MCF 10A (cell line): ENCODE measurements at regions not wholly inside any gene's neighbourhood (a gene's known extent, or its start where the extent isn't known, plus 50 kb on each side); places are given as distances from the start of the nearest gene placed in this dataset.

Experiments used
- BruUV-seq: library from RNA; stranded (reverse); fragments of 400-500 nt; replicated peaks from 2 replicates; lab custom pipeline; 2021; lab: Mats Ljungman, UMichigan
- CTCF ChIA-PET: fragments of 300-600 bp; sonication (Branson Sonifier 250); formaldehyde crosslinking; extraction: SDS; loops from one replicate; lab custom pipeline; 2021; ENCODE audit warnings: antibody characterized with exemption, inconsistent platforms; lab: Yijun Ruan, JAX
- POLR2A ChIA-PET: fragments of 300-600, 350-650 bp; sonication (Branson Sonifier 250); formaldehyde crosslinking; extraction: SDS; loops from one replicate; lab custom pipeline; 2020; ENCODE audit warnings: antibody characterized with exemption, inconsistent platforms; lab: Yijun Ruan, JAX
- DNase-seq: peaks from one replicate; pipeline ENCODE4 v3.0.0-alpha.2; 2018; ENCODE audit not compliant: unreplicated experiment
- H3K27ac Mint-ChIP-seq: one replicate; pipeline ENCODE4 v1.8.0; 2022; ENCODE audit warnings: mild to moderate bottlenecking, low read depth, mixed read lengths; ENCODE audit not compliant: unreplicated experiment
- H3K27me3 Mint-ChIP-seq: one replicate; pipeline ENCODE4 v1.8.0; 2022; ENCODE audit warnings: mixed read lengths; ENCODE audit not compliant: insufficient read depth, unreplicated experiment
- H3K36me3 Mint-ChIP-seq: one replicate; pipeline ENCODE4 v1.8.0; 2022; ENCODE audit warnings: mild to moderate bottlenecking, moderate library complexity, mixed read lengths; ENCODE audit not compliant: insufficient read depth, unreplicated experiment
- H3K4me1 Mint-ChIP-seq: one replicate; pipeline ENCODE4 v1.8.0; 2022; ENCODE audit warnings: mixed read lengths; ENCODE audit not compliant: insufficient read depth, unreplicated experiment
- H3K4me3 Mint-ChIP-seq: one replicate; pipeline ENCODE4 v1.8.0; 2022; ENCODE audit warnings: mild to moderate bottlenecking, moderate library complexity, mixed read lengths; ENCODE audit not compliant: unreplicated experiment
- H3K9me3 Mint-ChIP-seq: one replicate; pipeline ENCODE4 v1.8.0; 2022; ENCODE audit warnings: mixed read lengths; ENCODE audit not compliant: unreplicated experiment
- intact Hi-C: fragments of 100-400 bp; cut with micrococcal nuclease; formaldehyde crosslinking; loops from 2 replicates; pipeline ENCODE4 v1.14.1; 2022
- TF ChIP-seq, protein P1 (sequence below): fragments of 200-600 bp; IDR thresholded peaks from one replicate; pipeline ENCODE4 v1.8.0; 2022; ENCODE audit warnings: antibody characterized with exemption, mild to moderate bottlenecking; ENCODE audit not compliant: unreplicated experiment

DNA sequence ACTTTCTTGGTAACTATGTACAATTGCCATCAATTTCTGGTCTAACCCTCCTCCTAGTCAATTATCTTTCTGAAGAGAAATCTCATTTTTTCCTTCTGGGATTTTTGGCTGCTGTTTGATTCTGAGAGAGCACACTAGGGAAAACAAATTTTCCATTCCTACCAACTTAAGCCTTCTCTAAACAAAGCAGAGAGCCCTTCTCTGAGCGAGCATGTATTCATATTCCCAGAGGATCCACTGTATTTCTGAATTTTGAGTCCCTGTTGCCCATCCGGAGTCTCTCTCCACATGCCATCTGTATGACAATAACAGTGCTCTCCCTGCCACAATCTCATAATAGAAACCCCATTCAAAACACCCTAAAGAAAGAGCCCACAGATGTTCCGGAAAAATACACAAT lies 78.5 kb downstream of the MAIP1 start:
- DNase-seq, result no peak
- no peaks in the 10 kb centered on the region for H3K9me3 Mint-ChIP-seq
- no TSS peak for BruUV-seq
- TF ChIP-seq, protein P1, sequence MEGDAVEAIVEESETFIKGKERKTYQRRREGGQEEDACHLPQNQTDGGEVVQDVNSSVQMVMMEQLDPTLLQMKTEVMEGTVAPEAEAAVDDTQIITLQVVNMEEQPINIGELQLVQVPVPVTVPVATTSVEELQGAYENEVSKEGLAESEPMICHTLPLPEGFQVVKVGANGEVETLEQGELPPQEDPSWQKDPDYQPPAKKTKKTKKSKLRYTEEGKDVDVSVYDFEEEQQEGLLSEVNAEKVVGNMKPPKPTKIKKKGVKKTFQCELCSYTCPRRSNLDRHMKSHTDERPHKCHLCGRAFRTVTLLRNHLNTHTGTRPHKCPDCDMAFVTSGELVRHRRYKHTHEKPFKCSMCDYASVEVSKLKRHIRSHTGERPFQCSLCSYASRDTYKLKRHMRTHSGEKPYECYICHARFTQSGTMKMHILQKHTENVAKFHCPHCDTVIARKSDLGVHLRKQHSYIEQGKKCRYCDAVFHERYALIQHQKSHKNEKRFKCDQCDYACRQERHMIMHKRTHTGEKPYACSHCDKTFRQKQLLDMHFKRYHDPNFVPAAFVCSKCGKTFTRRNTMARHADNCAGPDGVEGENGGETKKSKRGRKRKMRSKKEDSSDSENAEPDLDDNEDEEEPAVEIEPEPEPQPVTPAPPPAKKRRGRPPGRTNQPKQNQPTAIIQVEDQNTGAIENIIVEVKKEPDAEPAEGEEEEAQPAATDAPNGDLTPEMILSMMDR, result no peak
- ChIA-PET POLR2A (no interaction called here), CTCF (no interaction called here)
- no peaks in the 10 kb centered on the region for H3K4me1 Mint-ChIP-seq
- no peak overlapping the region for H3K4me3 Mint-ChIP-seq
- no peaks in the 10 kb centered on the region for H3K27me3 Mint-ChIP-seq
- H3K27ac Mint-ChIP-seq, result no peak overlapping the region
- no peaks in the 10 kb centered on the region for H3K36me3 Mint-ChIP-seq
- intact Hi-C loops, result no loop called here

DNA sequence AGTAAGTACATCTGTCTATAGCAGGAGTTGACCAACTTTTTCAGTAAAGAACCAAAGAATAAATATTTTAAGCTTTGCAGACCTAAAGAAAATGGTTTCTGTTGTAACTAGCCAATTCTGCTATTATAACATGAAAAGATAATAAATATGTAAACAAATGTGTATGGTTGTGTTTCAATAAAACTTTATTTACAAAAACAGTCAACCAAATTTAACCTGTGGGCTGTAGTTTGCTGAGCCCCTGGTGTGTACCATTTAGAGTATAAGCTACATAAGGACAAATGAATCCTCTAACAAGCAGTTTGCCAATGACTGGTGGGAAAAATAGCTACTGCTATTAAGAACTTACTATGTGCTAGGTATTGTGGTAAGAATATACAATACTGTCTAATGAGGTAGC lies 79.4 kb downstream of the MAIP1 start:
- CTCF ChIA-PET, result interaction anchor here (0.6 to 0.8 kb wide), 2 partner anchors 49 to 639 kb away, joined by 3 read pairs; no protein-coding TSS in a partner anchor
- H3K4me3 Mint-ChIP-seq, result no peak overlapping the region

DNA sequence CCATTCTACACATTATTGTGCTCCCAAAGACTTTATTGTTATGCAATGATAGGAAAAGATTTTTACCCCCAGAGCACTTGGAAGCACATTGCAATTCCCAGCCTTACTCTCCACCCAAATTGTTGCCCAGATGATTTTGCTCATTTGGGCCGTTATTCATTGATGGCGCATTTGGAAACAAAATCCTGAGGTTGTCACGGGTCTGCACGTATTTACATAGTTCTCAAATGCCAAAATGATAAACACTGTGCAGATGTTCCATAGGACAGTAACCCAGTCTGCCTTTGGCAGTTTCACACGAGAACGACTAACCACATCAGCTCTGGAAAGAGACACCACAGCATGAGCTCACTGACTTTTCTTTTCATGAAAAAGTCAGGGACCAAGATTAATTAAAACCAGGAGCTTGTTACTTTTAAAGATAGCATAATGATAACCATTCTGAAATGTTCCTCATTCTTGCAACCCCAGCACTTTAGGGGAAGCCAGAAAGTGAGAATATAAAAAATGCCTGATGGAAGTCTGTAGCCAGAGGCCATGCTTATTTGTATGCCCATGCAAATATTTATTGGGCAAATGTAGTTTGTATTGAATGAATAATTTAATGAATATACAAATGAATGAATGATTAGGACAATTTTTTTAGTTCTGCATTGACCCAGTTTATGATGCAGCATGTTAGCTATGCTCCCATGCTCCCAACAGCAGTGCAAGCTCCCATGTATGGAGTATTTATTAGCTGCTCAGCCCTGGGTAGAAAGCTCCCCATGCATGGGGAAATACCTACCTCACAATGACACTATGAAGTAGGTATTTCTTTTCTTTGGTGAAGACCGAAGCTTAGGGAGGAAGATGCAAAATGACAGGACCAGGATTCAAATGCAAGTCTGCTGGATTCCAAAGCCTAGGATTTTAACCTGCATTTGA lies 84.6 kb downstream of the MAIP1 start:
- intact Hi-C loops, result no loop called here
- DNase-seq, result no peak
- Mint-ChIP-seq H3K27ac (no peak overlapping the region), H3K9me3 (no peaks in the 10 kb centered on the region), H3K4me1 (no peaks in the 10 kb centered on the region), H3K36me3 (no peaks in the 10 kb centered on the region), H3K4me3 (no peak overlapping the region), H3K27me3 (no peaks in the 10 kb centered on the region)
- ChIA-PET POLR2A (no interaction called here), CTCF (interaction anchor here (1.3 kb wide), 1 partner anchor 30 kb away, joined by 4 read pairs; no protein-coding TSS in a partner anchor)
- no TSS peak for BruUV-seq
- TF ChIP-seq, protein P1, result no peak

More for the DNA sequence above, 79.4 kb downstream of the MAIP1 start:
- Mint-ChIP-seq H3K27ac (no peak overlapping the region), H3K36me3 (no peaks in the 10 kb centered on the region), H3K27me3 (no peaks in the 10 kb centered on the region), H3K4me1 (no peaks in the 10 kb centered on the region), H3K9me3 (no peaks in the 10 kb centered on the region)
- TF ChIP-seq, protein P1, result no peak
- POLR2A ChIA-PET, result no interaction called here
- intact Hi-C loops, result no loop called here
- no TSS peak for BruUV-seq
- no peak for DNase-seq

DNA sequence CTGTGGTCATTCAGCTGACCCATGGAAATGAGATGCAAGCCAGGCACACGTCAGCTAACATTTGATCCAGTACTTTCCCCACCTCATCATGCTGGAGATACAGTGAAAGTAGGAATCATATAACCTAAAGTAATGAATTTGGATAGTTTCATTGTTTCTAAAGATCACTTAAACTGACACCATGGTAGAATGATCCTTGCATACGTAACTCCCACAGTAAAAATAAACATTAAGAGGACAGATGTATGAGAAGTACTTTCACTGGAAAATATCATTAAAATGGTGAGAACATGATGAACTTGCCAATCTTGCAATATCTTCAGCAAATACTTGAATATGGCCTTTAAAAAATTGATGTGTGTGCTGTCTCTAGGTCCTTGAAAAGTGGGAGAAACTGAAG lies 85.4 kb downstream of the MAIP1 start:
- Mint-ChIP-seq H3K9me3 (no peaks in the 10 kb centered on the region), H3K36me3 (no peaks in the 10 kb centered on the region), H3K4me3 (no peak overlapping the region), H3K27me3 (no peaks in the 10 kb centered on the region), H3K27ac (no peak overlapping the region), H3K4me1 (no peaks in the 10 kb centered on the region)
- TF ChIP-seq, protein P1, result no peak
- intact Hi-C loops, result no loop called here
- no peak for DNase-seq
- CTCF ChIA-PET, result interaction anchor here (1.3 kb wide), 1 partner anchor 31 kb away, joined by 4 read pairs; no protein-coding TSS in a partner anchor
- BruUV-seq, result no TSS peak
- POLR2A ChIA-PET, result no interaction called here
